H1 (cell line): ENCODE measurements at regions not wholly inside any gene's neighbourhood (a gene's known extent, or its start where the extent isn't known, plus 50 kb on each side); places are given as distances from the start of the nearest gene placed in this dataset.

Source experiments
- SUZ12 ChIP-seq: fragments of 200-600 bp; sonication (generic); IDR thresholded peaks from 2 replicates; pipeline ENCODE4 v1.6.1; 2012; ENCODE audit warnings: mild to moderate bottlenecking, inconsistent platforms, low read length, moderate library complexity, mixed read lengths

GRCh38 chr9:86721843-86722705 lies 225.2 kb downstream of the GAS1 start (continued):
- no peak for TF ChIP-seq SUZ12
